ENCODE measurements at regions not wholly inside any gene's neighbourhood (a gene's known extent, or its start where the extent isn't known, plus 50 kb on each side); places are given as distances from the start of the nearest gene placed in this dataset.
A peak's percentile ranks its signal among the peaks of the same experiment; 100 is the strongest.

GRCh38 chr11:129324533-129325175 lies 51.0 kb upstream of the BARX2 start:
- Histone ChIP-seq H2BK12ac (ENCODE audit: low read length) (no peak overlapping the region), H3K27me3 (ENCODE audit: control insufficient read depth in 3 of 3, insufficient read depth in 3 of 3, low read depth in 1 of 3, low read length in 3 of 3) (no peaks in the 10 kb centered on the region), H3K9me3 (replicated peaks in 1 of 2; ENCODE audit: control insufficient read depth in 2 of 2, insufficient read depth in 1 of 2, low read depth in 1 of 2, low read length in 2 of 2) (peaks cover 0 to 1% of the 10 kb centered on the region in 2 donors), H3K4me2 (ENCODE audit: insufficient read depth, low read length, poor library complexity, severe bottlenecking) (no peak overlapping the region), H2AFZ (ENCODE audit: low read length) (peak overlapping the region; percentile 76), H3K79me1 (ENCODE audit: low read depth, low read length) (no peaks in the 10 kb centered on the region), H2BK5ac (ENCODE audit: low read length) (no peak overlapping the region), H4K8ac (ENCODE audit: low read depth, low read length) (no peak overlapping the region), H3K23ac (ENCODE audit: low read depth, low read length, poor library complexity) (no peak overlapping the region), H3K4me1 (ENCODE audit: control insufficient read depth in 2 of 2, insufficient read depth in 1 of 2, low read depth in 1 of 2, low read length in 2 of 2) (peaks cover 1 to 21% of the 10 kb centered on the region in 2 donors), H3K27ac (replicated peaks; ENCODE audit: low read length) (no peak overlapping the region), H3K4me3 (ENCODE audit: low read length in 2 of 2) (peak overlapping the region in 1 of 2 donors; percentile 28), H3K36me3 (replicated peaks in 1 of 2; ENCODE audit: control insufficient read depth in 2 of 2, insufficient read depth in 2 of 2, low read length in 2 of 2) (no peaks in the 10 kb centered on the region), H2BK120ac (ENCODE audit: low read depth, low read length) (no peak overlapping the region), H3K14ac (ENCODE audit: low read length) (no peak overlapping the region), H3K9ac (ENCODE audit: low read depth, low read length, poor library complexity) (no peak overlapping the region), H2BK15ac (ENCODE audit: low read length) (no peak overlapping the region), H3K4ac (ENCODE audit: low read length) (no peak overlapping the region), H4K91ac (ENCODE audit: low read depth, low read length, poor library complexity) (no peak overlapping the region), H3K18ac (ENCODE audit: low read length) (no peak overlapping the region), H2AK5ac (ENCODE audit: low read depth, low read length) (no peak overlapping the region)
- WGBS, 2 donors (ENCODE audit: extremely low coverage in 2 of 2, insufficient read length in 2 of 2, insufficient replicate concordance in 1 of 2): no CpG with 5 or more reads among the region's 10 CpGs
- DNase-seq (ENCODE audit: low spot score): no peak

GRCh38 chr11:129323896-129324502 lies 51.6 kb upstream of the BARX2 start:
- H3K9me3 ChIP-seq (replicated peaks in 1 of 2; ENCODE audit: control insufficient read depth in 2 of 2, insufficient read depth in 1 of 2, low read depth in 1 of 2, low read length in 2 of 2): peaks cover 0 to 1% of the 10 kb centered on the region in 2 donors
- no peak overlapping the region for H3K4me2 ChIP-seq (ENCODE audit: insufficient read depth, low read length, poor library complexity, severe bottlenecking)
- no peak overlapping the region for H3K18ac ChIP-seq (ENCODE audit: low read length)
- no peak overlapping the region for H2BK5ac ChIP-seq (ENCODE audit: low read length)
- no peak overlapping the region for H3K14ac ChIP-seq (ENCODE audit: low read length)
- no peak overlapping the region for H3K9ac ChIP-seq (ENCODE audit: low read depth, low read length, poor library complexity)
- H3K27ac ChIP-seq (replicated peaks; ENCODE audit: low read length): no peak overlapping the region
- no peak overlapping the region for H2AK5ac ChIP-seq (ENCODE audit: low read depth, low read length)
- peaks cover 1 to 26% of the 10 kb centered on the region in 2 donors for H3K4me1 ChIP-seq (ENCODE audit: control insufficient read depth in 2 of 2, insufficient read depth in 1 of 2, low read depth in 1 of 2, low read length in 2 of 2)
- no peak for DNase-seq (ENCODE audit: low spot score)
- H2BK120ac ChIP-seq (ENCODE audit: low read depth, low read length): no peak overlapping the region
- H2AFZ ChIP-seq (ENCODE audit: low read length): peak overlapping the region; percentile 76
- H3K79me1 ChIP-seq (ENCODE audit: low read depth, low read length): no peaks in the 10 kb centered on the region
- H3K4me3 ChIP-seq (ENCODE audit: low read length in 2 of 2): peak overlapping the region in 1 of 2 donors; percentile 28
- no peak overlapping the region for H4K8ac ChIP-seq (ENCODE audit: low read depth, low read length)
- no CpG with 5 or more reads among the region's 12 CpGs for WGBS, 2 donors (ENCODE audit: extremely low coverage in 2 of 2, insufficient read length in 2 of 2, insufficient replicate concordance in 1 of 2)
- no peak overlapping the region for H2BK15ac ChIP-seq (ENCODE audit: low read length)
- no peaks in the 10 kb centered on the region for H3K36me3 ChIP-seq (replicated peaks in 1 of 2; ENCODE audit: control insufficient read depth in 2 of 2, insufficient read depth in 2 of 2, low read length in 2 of 2)
- H3K27me3 ChIP-seq (ENCODE audit: control insufficient read depth in 3 of 3, insufficient read depth in 3 of 3, low read depth in 1 of 3, low read length in 3 of 3): no peaks in the 10 kb centered on the region
- no peak overlapping the region for H3K23ac ChIP-seq (ENCODE audit: low read depth, low read length, poor library complexity)
- H4K91ac ChIP-seq (ENCODE audit: low read depth, low read length, poor library complexity): no peak overlapping the region
- H3K4ac ChIP-seq (ENCODE audit: low read length): no peak overlapping the region
- H2BK12ac ChIP-seq (ENCODE audit: low read length): no peak overlapping the region

- Histone ChIP-seq H2BK15ac (ENCODE audit: low read length) (no peak overlapping the region), H3K4me2 (ENCODE audit: insufficient read depth, low read length, poor library complexity, severe bottlenecking) (no peak overlapping the region), H3K9ac (ENCODE audit: low read depth, low read length, poor library complexity) (no peak overlapping the region), H2AFZ (ENCODE audit: low read length) (no peak overlapping the region), H3K9me3 (replicated peaks in 1 of 2; ENCODE audit: control insufficient read depth in 2 of 2, insufficient read depth in 1 of 2, low read depth in 1 of 2, low read length in 2 of 2) (no peaks in the 10 kb centered on the region), H3K27ac (replicated peaks; ENCODE audit: low read length) (no peak overlapping the region), H4K8ac (ENCODE audit: low read depth, low read length) (no peak overlapping the region), H4K91ac (ENCODE audit: low read depth, low read length, poor library complexity) (no peak overlapping the region), H2BK12ac (ENCODE audit: low read length) (no peak overlapping the region), H3K4me1 (ENCODE audit: control insufficient read depth in 2 of 2, insufficient read depth in 1 of 2, low read depth in 1 of 2, low read length in 2 of 2) (peaks cover 1 to 29% of the 10 kb centered on the region in 2 donors), H3K14ac (ENCODE audit: low read length) (no peak overlapping the region), H3K18ac (ENCODE audit: low read length) (no peak overlapping the region), H3K4me3 (ENCODE audit: low read length in 2 of 2) (no peak overlapping the region), H3K4ac (ENCODE audit: low read length) (no peak overlapping the region), H3K23ac (ENCODE audit: low read depth, low read length, poor library complexity) (no peak overlapping the region), H2BK5ac (ENCODE audit: low read length) (no peak overlapping the region), H2BK120ac (ENCODE audit: low read depth, low read length) (no peak overlapping the region), H2AK5ac (ENCODE audit: low read depth, low read length) (no peak overlapping the region), H3K27me3 (ENCODE audit: control insufficient read depth in 3 of 3, insufficient read depth in 3 of 3, low read depth in 1 of 3, low read length in 3 of 3) (no peaks in the 10 kb centered on the region), H3K36me3 (replicated peaks in 1 of 2; ENCODE audit: control insufficient read depth in 2 of 2, insufficient read depth in 2 of 2, low read length in 2 of 2) (no peaks in the 10 kb centered on the region), H3K79me1 (ENCODE audit: low read depth, low read length) (no peaks in the 10 kb centered on the region)
- no peak for DNase-seq (ENCODE audit: low spot score)
- WGBS, 2 donors (ENCODE audit: extremely low coverage in 2 of 2, insufficient read length in 2 of 2, insufficient replicate concordance in 1 of 2): no CpG with 5 or more reads among the region's 8 CpGs
These were observed 52.7 kb upstream of the BARX2 start for GRCh38 chr11:129322941-129323340.

- Histone ChIP-seq H3K27ac (replicated peaks; ENCODE audit: low read length) (no peak overlapping the region), H2BK5ac (ENCODE audit: low read length) (no peak overlapping the region), H2BK15ac (ENCODE audit: low read length) (no peak overlapping the region), H3K79me1 (ENCODE audit: low read depth, low read length) (no peaks in the 10 kb centered on the region), H2BK120ac (ENCODE audit: low read depth, low read length) (no peak overlapping the region), H3K23ac (ENCODE audit: low read depth, low read length, poor library complexity) (no peak overlapping the region), H3K14ac (ENCODE audit: low read length) (no peak overlapping the region), H3K4me2 (ENCODE audit: insufficient read depth, low read length, poor library complexity, severe bottlenecking) (no peak overlapping the region), H3K9ac (ENCODE audit: low read depth, low read length, poor library complexity) (no peak overlapping the region), H4K8ac (ENCODE audit: low read depth, low read length) (no peak overlapping the region), H2AK5ac (ENCODE audit: low read depth, low read length) (no peak overlapping the region), H3K18ac (ENCODE audit: low read length) (no peak overlapping the region), H4K91ac (ENCODE audit: low read depth, low read length, poor library complexity) (no peak overlapping the region), H3K4me1 (ENCODE audit: control insufficient read depth in 2 of 2, insufficient read depth in 1 of 2, low read depth in 1 of 2, low read length in 2 of 2) (peaks cover 5 to 32% of the 10 kb centered on the region in 2 donors), H3K4ac (ENCODE audit: low read length) (no peak overlapping the region), H3K9me3 (replicated peaks in 1 of 2; ENCODE audit: control insufficient read depth in 2 of 2, insufficient read depth in 1 of 2, low read depth in 1 of 2, low read length in 2 of 2) (no peaks in the 10 kb centered on the region), H2BK12ac (ENCODE audit: low read length) (no peak overlapping the region), H3K27me3 (ENCODE audit: control insufficient read depth in 3 of 3, insufficient read depth in 3 of 3, low read depth in 1 of 3, low read length in 3 of 3) (no peaks in the 10 kb centered on the region), H3K4me3 (ENCODE audit: low read length in 2 of 2) (no peak overlapping the region), H2AFZ (ENCODE audit: low read length) (peak overlapping the region; percentile 56), H3K36me3 (replicated peaks in 1 of 2; ENCODE audit: control insufficient read depth in 2 of 2, insufficient read depth in 2 of 2, low read length in 2 of 2) (no peaks in the 10 kb centered on the region)
- DNase-seq (ENCODE audit: low spot score): no peak
- WGBS, 2 donors (ENCODE audit: extremely low coverage in 2 of 2, insufficient read length in 2 of 2, insufficient replicate concordance in 1 of 2): no CpG with 5 or more reads among the region's 2 CpGs
These were observed 54.6 kb upstream of the BARX2 start for GRCh38 chr11:129321076-129321475.
